COLO668 (cell line): ENCODE measurements at regions not wholly inside any gene's neighbourhood (a gene's known extent, or its start where the extent isn't known, plus 50 kb on each side); places are given as distances from the start of the nearest gene placed in this dataset.

Experiments
- DNase-seq: peaks from one replicate; lab custom pipeline; 2025; ENCODE audit not compliant: unreplicated experiment; lab: John Stamatoyannopoulos, UW

GRCh38 chr6:3557336-3557735, 100.5 kb upstream of the SLC22A23 start:
- no peak for DNase-seq

- DNase-seq: no peak
Measured at GRCh38 chr6:3553254-3553653, 96.4 kb upstream of the SLC22A23 start.

GRCh38 chr6:3551716-3552511, 95.1 kb upstream of the SLC22A23 start:
- DNase-seq: no peak

GRCh38 chr6:3549314-3549940, 92.6 kb upstream of the SLC22A23 start:
- DNase-seq: peak; percentile 11

- DNase-seq: no peak
Measured at GRCh38 chr6:3546121-3546520, 89.3 kb upstream of the SLC22A23 start.

GRCh38 chr6:3545156-3545555, 88.3 kb upstream of the SLC22A23 start:
- no peak for DNase-seq

- peak; percentile 72 for DNase-seq
Measured at GRCh38 chr6:3542032-3542640, 85.3 kb upstream of the SLC22A23 start.

- no peak for DNase-seq
Measured at GRCh38 chr6:3541006-3541585, 84.2 kb upstream of the SLC22A23 start.

- no peak for DNase-seq
Measured at GRCh38 chr6:3540253-3540820, 83.5 kb upstream of the SLC22A23 start.

- DNase-seq: no peak
Measured at GRCh38 chr6:3538536-3538935, 81.7 kb upstream of the SLC22A23 start.

- no peak for DNase-seq
Measured at GRCh38 chr6:3536901-3537300, 80.1 kb upstream of the SLC22A23 start.

- no peak for DNase-seq
Measured at GRCh38 chr6:3535776-3536435, 79.1 kb upstream of the SLC22A23 start.

GRCh38 chr6:3535033-3535775, 78.4 kb upstream of the SLC22A23 start:
- DNase-seq: no peak

GRCh38 chr6:3534599-3534998, 77.7 kb upstream of the SLC22A23 start:
- no peak for DNase-seq

- DNase-seq: no peak
Measured at GRCh38 chr6:3533981-3534380, 77.1 kb upstream of the SLC22A23 start.

- DNase-seq: no peak
Measured at GRCh38 chr6:3532296-3532916, 75.6 kb upstream of the SLC22A23 start.

- no peak for DNase-seq
Measured at GRCh38 chr6:3531481-3531880, 74.6 kb upstream of the SLC22A23 start.

- no peak for DNase-seq
Measured at GRCh38 chr6:3530515-3530914, 73.7 kb upstream of the SLC22A23 start.

GRCh38 chr6:3529721-3530120, 72.9 kb upstream of the SLC22A23 start:
- no peak for DNase-seq

GRCh38 chr6:3529232-3529631, 72.4 kb upstream of the SLC22A23 start:
- no peak for DNase-seq
